HG02852 (cell line): ENCODE measurements at regions not wholly inside any gene's neighbourhood (a gene's known extent, or its start where the extent isn't known, plus 50 kb on each side); places are given as distances from the start of the nearest gene placed in this dataset.
"Not testable (repeated sequence)": the region's sequence is repeated elsewhere in the genome, so short reads cannot be mapped to it uniquely, and the experiment has no call there.

Source experiments
- ATAC-seq: cut with Tn5 transposase; IDR thresholded peaks from one replicate; pipeline ENCODE4 v1.9.1; 2021; ENCODE audit warnings: mild to moderate bottlenecking, moderate library complexity; ENCODE audit not compliant: unreplicated experiment

GRCh38 chr19:23984911-23985310 is 70.2 kb downstream of the ZNF726 start:
- not testable (repeated sequence) for ATAC-seq

- no peak for ATAC-seq
These were observed 71.9 kb downstream of the ZNF726 start for GRCh38 chr19:23986623-23987022.

- ATAC-seq: no peak
These were observed 76.5 kb downstream of the ZNF726 start for GRCh38 chr19:23991170-23991569.

- ATAC-seq: no peak
These were observed 77.7 kb downstream of the ZNF726 start for GRCh38 chr19:23992348-23992747.

GRCh38 chr19:23993440-23993839 is 78.8 kb downstream of the ZNF726 start:
- no peak for ATAC-seq

- no peak for ATAC-seq
These were observed 81.9 kb downstream of the ZNF726 start for GRCh38 chr19:23996549-23996948.

- ATAC-seq: no peak
These were observed 83.9 kb downstream of the ZNF726 start for GRCh38 chr19:23998568-23998967.

GRCh38 chr19:23999821-24000610 is 85.3 kb downstream of the ZNF726 start:
- ATAC-seq: no peak

GRCh38 chr19:24000656-24001055 is 86.0 kb downstream of the ZNF726 start:
- no peak for ATAC-seq

GRCh38 chr19:24002256-24002945 is 84.6 kb upstream of the ZNF254 start:
- ATAC-seq: no peak

GRCh38 chr19:24003537-24003936 is 83.5 kb upstream of the ZNF254 start:
- no peak for ATAC-seq

- no peak for ATAC-seq
These were observed 82.8 kb upstream of the ZNF254 start for GRCh38 chr19:24004166-24004565.

GRCh38 chr19:24029941-24030636 is 56.9 kb upstream of the ZNF254 start:
- no peak for ATAC-seq

GRCh38 chr19:24032651-24033050 is 54.3 kb upstream of the ZNF254 start:
- ATAC-seq: no peak

- peak; percentile 94 for ATAC-seq
These were observed 53.6 kb upstream of the ZNF254 start for GRCh38 chr19:24033301-24033962.

GRCh38 chr19:24033963-24034342 is 53.0 kb upstream of the ZNF254 start:
- ATAC-seq: peak; percentile 25

GRCh38 chr19:24035261-24035880 is 51.6 kb upstream of the ZNF254 start:
- not testable (repeated sequence) for ATAC-seq
